EH (cell line): ENCODE measurements at regions not wholly inside any gene's neighbourhood (a gene's known extent, or its start where the extent isn't known, plus 50 kb on each side); places are given as distances from the start of the nearest gene placed in this dataset.
"Not testable (repeated sequence)": the region's sequence is repeated elsewhere in the genome, so short reads cannot be mapped to it uniquely, and the experiment has no call there.

ENCODE experiments used
- DNase-seq: peaks from one replicate; pipeline ENCODE4 v3.0.0-alpha.2; 2015; ENCODE audit warnings: low read depth

DNA sequence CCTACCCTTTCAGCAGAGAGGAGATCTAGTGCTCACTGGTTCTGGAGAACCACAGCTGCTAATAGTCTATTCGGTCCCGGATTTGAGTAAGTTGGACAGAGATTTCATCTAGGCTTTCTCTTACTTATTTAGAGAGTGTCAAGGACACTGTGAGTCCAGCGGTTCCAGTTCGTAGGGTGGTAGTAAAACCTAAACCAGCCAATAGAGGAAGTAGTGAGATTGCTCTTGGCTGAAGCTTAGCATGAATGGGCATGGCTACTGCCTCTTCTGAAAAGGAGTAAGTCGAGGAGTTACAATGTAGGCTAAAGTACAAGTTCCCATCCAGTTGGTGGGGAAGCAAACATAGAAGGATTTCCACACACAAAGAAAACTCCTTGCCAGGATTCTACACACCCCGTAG, 109.6 kb upstream of the MOCS2 start:
- no peak for DNase-seq

DNA sequence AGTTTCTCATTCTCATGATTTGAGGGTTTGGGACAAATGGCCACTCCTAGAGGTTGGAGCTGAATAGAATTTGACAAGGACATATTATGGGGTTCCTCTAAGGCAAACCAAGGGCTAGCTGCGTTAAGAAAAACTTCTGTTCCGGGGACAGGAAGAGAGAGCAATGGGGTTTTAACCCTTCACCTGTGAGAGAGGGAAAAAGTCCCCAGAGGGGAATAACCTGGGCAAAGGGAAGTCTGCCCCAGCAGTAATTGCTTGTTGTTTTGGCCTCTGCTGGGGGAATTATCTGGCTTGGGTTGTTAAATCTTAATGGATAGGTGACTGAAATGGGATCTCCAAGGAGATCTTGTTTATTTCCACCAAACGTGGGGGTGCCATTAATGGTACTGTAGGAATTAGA, 110.1 kb upstream of the MOCS2 start:
- no peak for DNase-seq

DNA sequence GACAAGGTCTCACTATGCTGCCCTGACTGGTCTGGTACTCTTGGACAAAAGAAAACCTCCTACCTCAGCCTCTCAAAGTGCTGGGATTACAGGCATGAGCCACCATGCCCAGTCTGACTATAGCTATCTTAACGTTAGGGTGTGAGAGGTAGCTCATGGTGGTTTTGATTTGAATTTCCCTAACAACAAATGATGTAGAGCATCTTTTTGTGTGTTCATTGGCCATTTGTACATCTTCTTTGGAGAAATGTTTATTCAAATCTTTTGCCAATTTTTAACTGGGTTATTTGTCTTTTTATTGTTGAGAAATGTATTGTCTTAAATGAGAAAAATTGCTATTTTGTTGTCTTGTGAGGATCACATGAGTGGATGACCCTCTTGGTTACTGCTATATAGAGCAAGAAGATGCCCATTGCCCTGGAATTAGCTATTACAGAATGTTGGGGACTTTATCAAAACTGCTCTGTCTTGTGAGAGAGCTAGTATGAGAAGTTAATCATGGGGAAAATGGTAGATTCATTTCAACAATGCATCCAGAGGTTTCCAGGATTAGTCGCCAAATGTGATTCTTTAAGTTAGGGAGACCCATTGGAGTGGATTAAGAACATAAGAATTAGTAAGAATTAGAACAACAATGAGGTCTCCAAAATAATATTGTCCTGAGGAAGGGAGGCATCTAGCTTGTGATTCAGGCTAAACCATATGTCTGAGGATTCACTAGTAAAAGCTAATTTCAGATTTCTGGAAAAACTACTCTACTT, 124.3 kb upstream of the MOCS2 start:
- peak; percentile 52 for DNase-seq

DNA sequence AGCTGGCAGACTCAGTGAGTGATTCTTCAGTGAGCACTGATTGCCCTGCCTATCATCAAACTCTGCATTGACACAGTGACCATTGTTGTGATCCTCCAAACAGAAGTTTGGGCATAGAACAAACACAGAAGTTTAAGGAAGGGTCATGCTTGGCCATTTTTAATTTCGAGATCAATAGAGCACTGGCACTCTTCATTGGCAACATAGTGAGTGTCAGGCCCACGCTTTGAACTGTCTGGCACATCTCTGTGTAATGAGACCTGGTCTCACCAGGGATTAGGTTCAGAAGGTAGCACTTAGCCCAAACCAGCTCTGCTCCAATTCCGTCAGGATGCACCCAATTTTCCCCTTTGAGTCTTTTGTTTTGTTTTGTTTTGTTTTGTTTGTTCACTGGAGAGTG, 127.1 kb upstream of the MOCS2 start:
- no peak for DNase-seq

DNA sequence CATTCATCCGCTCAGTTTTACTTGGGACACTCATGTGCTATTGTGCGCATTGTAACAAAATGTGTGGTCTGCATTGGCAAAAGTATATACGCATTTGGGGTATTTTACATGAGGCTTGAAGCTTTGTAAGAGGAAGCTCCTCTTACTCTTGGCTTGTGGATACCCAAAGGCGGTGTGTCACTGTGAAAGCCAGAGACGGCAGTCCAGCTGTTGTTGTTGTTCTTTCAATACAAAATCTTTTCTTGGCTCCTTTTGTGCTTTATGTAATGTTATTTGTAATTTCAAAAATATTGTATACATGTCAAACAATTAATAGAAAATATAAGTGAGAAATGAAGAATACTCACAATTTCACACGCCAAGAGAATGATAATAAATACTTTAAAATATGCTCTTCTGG, 128.3 kb upstream of the MOCS2 start:
- no peak for DNase-seq

DNA sequence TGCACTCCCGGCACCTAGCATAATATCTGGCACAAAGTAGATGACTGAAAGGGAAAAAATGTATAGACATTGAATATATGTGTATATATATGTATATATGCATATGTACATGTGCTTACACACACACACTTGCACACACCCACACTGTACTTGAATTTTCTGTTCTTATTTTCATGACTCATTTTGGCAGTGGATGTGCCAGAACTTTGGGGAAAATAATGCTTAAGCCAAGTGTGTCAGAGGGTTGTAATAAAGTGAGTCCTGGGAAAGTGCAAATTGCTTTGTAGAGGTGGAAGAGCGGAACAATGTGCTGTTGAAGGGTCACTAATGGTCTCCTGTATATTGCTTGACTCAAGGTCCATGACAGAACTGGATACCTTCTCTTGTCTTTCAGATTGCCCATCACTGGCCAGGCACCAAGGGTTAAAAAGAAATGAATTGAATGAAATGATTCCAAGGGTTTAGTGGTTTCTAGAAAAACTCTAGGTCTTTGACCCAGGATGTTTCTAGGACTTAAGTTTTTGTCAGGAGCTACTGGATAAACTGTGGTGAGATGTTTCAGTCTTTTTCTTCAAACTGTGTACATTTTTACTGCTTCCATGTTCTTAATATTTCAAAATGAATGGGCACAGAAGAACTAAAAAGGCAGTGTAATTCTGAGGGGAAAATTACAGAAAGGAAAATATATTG, 129.9 kb upstream of the MOCS2 start:
- DNase-seq = no peak

DNA sequence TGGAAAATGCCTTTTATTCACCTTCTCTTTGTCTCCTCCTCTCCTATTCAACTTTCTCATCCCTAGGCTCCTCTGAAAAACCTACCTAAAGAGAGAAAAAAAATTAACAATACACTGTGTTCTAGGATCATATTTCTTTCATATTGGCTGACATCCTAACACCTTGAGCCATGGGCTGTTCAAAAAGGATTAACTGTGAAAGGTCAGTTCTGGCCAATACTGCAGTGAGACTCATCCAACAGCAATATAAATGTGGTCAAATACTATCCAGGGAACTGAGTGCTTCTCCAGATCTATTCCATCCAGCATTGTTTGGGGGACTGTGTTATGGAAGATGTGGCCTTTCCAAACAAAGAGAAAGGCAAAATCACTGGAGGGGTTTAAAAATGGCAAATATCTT, 131.1 kb upstream of the MOCS2 start:
- DNase-seq = no peak

DNA sequence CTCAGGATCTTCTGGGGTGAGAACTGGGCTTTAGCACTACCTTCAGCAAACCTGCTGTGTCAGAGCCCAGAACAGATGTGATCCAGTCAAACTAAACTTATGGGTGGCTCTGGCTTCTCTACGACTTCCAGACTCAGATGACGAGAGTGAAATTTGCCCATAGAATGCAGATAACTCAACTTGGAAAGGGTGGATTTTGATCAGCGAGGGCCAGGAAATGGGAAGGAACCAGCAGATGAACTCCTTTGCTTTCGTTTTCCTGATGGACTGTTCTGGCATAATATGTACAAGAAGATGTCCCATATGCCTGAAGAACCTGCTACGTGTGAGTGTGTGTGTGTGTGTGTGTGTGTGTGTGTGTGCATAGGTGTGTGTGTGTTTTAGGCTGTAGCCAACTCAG, 132.0 kb upstream of the MOCS2 start:
- no peak for DNase-seq

DNA sequence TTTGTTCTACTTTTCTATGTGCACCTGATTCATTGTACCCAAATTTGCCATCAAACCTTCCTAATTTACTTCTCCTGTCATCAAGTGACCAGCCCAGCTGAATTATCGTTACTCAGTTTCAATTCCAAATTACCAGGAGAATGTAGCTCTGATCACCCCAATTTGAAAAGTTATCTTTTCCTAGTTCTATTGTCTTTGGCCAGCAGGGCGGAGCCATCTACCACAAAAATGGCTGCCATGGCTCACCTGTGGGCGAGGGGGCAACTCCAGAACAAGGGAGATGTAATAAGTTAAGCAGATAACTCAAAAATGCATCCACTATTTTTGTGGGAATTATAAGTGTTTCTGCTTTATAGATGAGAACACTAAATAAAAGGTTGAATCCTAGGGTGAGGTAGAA, 133.8 kb upstream of the MOCS2 start:
- no peak for DNase-seq

DNA sequence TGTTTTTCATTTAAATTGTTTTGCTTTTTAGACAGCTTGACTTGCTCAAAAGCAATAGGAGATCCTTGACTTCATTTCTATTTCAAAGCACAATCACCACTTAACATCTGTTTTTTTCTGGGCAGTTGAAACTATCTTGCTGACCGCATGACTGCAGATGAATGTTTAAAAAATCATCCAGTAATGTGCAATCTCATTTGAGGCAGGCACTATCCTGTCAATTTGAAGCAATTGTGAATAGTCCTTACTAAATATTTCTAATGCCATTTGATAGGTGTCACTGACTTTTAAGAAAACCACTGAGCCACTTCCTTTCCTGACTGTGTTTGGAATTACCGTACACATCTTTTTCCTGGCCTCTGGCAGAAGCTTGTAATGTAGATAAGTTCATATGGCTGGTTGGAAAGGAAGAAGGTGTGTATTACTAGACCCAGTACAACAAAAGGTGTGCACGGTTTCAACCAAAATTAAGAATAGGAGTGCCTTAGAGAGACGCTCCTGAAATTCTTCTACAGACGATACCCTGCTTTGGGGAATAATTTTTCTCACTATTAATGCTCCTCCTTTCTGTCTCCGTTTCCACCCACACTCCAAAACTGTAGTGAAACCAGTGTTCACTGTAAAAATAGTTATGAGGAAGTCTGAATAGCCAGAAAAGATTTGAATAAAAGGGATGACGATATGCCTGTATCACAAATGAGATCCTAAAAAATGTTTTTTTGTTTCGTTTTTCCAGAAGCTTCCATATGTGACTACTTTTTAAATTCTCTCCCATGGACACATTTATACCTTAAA, 136.7 kb upstream of the MOCS2 start:
- DNase-seq = peak; percentile 92

DNA sequence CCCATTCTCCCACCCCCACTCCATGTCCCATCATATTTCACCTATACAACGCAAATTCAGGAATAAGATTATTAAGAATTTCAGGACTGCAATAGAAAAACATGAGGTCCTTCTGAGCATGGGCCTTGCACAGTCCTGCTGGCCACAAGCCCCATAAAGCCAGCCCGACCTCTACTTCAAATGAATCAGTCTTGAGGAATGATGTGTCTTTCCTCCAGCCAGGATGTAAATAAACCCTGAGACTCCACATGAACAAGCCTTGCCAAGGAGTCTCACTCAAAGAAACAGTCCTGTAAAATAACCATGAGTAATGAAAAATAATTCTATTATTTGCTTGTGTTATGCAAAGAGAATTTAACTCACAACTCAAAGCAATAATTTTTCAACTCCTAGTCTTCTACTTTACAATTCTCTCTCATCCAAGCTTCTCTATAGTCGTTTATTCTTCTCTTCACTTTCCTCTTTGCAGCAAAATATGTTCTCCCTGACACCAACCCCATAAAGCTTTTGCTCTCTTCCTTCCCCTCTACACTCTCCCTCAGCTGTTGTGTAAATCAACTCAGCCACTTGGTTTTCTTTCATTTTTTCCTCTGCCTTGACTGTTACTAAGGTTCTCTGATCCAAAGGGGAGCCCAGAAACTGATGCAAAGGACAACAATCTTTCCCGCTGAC, 140.1 kb upstream of the MOCS2 start:
- DNase-seq = peak; percentile 97

DNA sequence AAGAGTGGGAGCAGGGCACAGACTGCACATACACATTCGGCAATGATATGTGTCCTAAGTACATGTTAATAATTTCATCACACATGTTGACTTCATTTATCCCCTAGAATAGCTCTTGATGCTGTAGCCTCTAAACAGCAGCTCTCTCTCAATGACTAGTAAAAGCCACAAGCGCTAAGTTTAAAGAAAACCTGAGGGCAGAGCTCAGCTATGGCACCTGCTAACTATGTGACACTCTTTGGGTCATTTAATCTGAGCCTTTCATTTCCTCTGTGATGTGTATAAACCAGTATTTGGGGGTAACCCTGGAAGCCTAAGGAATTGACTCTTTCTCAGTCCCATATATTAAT, 140.6 kb upstream of the MOCS2 start:
- no peak for DNase-seq

DNA sequence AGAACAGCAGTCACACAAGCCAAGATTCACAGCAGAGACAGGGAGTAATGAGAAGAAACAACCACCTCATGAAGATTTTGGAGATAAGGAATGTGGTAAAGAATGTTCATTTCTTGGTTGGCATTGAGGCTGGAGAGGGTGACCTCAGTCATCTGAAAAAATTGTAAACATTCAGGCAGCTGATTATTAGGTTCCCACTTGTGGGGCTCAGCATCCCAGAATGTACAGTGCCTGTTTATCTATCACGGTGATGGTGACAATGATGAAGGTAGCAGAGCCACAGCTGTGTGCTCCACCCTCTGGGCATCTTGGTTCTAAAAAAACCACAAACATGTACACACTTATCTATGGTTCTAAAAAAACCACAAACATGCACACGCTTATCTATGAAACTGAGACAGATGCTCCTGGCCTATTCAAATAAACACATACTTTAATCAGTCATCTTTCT, 143.9 kb upstream of the MOCS2 start:
- DNase-seq = peak; percentile 92

DNA sequence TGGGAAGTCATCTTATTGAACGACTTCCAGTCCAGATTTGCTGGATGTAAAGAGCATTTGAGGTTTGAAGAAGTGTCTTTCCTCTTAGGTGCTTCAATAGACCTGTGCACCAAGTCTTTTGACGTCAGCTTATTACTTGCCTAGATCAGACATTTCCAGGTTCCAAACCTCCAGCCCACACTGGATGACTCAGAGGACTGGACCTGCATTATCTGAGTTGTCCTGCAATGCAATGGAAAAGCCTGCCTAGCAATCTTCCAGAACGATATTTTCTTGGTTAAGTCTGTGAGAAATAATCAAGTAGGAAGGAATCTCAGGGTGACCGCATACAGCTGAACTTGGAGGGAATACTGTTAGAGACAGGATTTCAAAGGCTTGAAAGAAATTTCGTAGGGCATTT, 147.2 kb upstream of the MOCS2 start:
- DNase-seq = peak; percentile 27

DNA sequence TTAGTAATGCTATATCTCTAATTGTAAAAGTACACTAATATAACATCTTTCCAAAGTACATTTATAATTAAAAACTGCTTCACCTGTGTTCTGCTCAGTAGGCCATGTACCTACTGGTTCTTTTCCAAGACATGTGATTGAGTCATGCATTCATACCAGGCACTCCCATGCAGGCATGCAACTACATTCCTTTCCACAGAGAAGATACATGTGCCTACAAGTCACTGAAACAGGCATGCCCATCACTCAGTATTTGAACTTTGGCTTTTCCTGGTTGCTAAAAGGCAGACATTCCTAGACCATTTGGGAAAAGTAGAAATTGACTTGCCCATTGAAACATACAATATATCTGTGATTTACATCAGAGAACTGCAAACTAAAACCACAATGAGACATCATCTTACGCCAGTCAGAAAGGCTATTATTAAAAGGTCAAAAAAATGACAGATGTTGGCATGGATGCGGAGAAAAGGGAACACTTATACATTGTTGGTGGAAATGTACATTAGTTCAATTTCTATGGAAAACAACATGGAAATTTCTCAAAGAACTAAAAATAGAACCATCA, 148.3 kb upstream of the MOCS2 start:
- DNase-seq = peak; percentile 27

DNA sequence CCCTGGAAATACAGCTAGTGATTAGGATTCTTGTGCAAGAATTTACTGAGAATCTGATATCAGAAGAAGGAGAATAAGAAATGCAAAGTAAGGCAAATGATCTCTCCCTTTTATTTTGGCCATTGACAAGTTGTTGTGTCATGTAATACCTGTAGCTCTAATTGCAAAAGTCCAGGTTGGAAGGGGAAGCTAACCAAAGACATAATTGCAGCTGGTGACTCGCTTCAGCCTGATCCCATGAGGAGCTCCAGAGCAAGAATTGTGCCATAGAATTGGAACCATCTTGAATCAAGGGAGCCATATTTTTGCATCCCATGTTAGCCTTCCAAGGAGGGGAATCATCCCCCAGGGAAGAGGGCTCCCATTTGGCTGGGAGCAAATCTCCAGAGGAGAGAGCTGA, 149.6 kb upstream of the MOCS2 start:
- DNase-seq = no peak

DNA sequence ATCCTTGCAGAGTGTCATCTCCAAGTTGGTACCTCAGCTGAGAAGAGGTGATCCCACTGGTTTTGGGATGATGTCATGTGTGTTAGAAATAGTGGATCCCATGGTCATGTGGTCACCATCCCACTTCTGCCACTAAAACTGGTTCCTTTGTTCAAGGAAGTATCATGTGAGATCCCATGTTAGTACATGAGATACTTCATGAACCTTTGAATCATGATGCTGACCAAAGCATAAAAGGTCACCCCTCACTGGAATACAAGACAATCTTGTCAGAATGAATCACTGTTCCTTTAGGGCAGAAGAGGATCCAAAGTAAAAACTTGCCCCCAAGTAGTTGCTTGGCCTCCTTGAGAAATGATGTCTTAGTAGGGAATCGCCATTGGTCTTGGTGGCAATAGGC, 150.9 kb upstream of the MOCS2 start:
- DNase-seq = no peak

DNA sequence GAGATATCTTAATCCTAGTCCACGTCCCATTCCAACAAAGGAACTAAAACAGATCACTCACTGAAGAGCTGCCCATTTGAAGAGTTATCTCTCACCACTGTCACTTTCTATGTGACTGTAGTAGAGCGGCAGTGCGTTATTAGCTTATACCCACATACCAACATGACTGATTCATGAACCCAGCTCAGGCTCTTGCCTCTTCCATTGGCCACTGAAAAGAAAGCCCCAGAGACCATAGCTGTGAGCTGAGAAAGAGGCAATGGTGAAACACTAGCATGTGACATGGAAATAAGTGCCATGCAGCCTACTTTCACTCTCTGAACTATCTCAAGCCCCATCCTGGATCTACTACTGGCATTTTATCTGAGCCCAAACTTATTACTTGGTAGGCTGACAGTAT, 151.7 kb upstream of the MOCS2 start:
- DNase-seq = peak; percentile 41

DNA sequence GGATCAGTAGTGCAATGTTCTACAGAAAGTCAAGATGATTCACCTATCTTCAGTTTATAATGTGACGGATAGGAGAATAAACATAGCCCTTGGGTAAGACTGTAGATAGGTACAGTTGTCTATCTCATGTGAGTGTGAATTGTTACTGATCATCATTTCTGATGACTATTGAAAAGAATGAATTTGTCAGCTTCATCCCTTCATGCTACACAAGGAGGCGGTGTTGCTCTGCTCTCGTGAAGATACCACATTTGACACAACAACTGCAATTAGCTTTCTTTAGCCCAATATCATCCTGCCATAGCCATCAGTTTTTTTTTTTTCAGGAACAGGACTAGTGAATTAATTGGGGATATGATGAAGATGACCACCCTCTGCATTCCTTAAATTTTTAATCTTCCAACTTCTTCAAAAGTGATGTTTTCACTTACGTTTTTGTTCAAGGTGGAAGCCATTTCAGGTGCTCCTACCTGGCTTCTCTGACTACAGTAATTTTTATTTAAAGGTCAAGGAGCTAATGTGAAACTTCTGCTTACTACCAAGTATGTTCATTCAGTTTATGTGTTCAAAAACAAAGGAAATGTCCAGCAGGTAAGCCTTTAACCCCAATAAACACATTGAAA, 152.9 kb upstream of the MOCS2 start:
- DNase-seq = peak; percentile 69

DNA sequence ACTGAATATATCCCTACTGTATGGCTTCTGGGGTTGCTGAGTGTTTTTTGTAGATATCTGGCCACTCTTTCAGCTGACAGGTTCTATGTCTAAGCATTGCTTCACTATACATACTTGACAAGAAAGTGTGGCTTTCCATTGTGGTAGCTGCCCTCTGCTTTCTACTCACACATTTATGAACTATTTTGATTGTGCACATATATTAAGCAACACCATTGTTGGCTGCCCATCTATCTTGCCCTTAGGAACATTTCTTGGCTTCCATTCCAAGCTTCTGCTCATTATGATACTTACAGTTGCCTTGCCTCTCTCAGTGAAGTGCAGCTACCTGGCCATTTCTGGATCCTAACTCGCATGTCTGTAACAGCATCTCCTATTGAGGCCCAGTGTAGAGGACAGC, 153.6 kb upstream of the MOCS2 start:
- no peak for DNase-seq

DNA sequence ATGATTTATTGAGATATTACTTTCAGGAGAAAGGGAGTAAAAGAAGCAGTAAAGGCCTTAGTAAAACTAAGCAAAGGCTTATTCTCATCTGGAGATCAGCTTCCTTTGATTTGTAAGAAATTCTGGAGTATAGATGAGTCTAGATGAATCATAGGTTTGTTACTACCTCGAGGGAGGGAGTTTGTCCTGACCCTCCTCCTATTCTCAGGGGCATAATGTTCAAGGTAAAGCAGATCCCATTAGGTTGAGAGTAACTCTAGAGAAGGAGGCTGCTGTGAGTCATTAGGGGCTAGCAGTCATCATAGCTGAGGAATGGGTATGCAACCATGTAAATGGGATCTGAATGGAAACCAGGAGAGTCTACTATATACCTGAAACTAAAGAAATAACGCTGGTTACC, 155.5 kb upstream of the MOCS2 start:
- DNase-seq = no peak

DNA sequence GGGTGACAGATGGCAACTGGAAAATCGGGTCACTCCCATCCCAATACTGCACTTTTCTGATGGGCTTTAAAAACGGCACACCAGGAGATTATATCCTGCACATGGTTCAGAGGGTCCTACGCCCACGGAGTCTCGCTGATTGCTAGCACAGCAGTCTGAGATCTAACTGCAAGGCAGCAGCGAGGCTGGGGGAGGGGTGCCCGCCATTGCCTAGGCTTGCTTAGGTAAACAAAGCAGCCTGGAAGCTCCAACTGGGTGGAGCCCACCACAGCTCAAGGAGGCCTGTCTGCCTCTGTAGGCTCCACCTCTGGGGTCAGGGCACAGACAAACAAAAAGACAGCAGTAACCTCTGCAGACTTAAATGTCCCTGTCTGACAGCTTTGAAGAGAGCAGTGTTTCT, 158.7 kb upstream of the MOCS2 start:
- DNase-seq = not testable (repeated sequence)
